Astrocyte of the spinal cord (primary cell): ENCODE measurements at regions not wholly inside any gene's neighbourhood (a gene's known extent, or its start where the extent isn't known, plus 50 kb on each side); places are given as distances from the start of the nearest gene placed in this dataset.
"Not testable (repeated sequence)": the region's sequence is repeated elsewhere in the genome, so short reads cannot be mapped to it uniquely, and the experiment has no call there.

ENCODE experiments used
- DNase-seq: peaks from one replicate; pipeline ENCODE4 v3.0.0; 2011; ENCODE audit warnings: low read depth, low spot score
- H3K4me3 ChIP-seq: 2 replicates; pipeline ENCODE4 v1.5.1; 2011; ENCODE audit warnings: low read depth, mild to moderate bottlenecking, low read length, moderate library complexity
- in situ Hi-C: cut with HindIII; loops from 2 replicates; pipeline ENCODE4 v1.10.0; 2017; ENCODE audit warnings: low sequenced_read_pairs
- TF ChIP-seq, protein P1 (sequence below): IDR thresholded peaks from 2 replicates; pipeline ENCODE4 v1.5.1; 2012; ENCODE audit warnings: low read depth, mild to moderate bottlenecking, low read length, inconsistent platforms

DNA sequence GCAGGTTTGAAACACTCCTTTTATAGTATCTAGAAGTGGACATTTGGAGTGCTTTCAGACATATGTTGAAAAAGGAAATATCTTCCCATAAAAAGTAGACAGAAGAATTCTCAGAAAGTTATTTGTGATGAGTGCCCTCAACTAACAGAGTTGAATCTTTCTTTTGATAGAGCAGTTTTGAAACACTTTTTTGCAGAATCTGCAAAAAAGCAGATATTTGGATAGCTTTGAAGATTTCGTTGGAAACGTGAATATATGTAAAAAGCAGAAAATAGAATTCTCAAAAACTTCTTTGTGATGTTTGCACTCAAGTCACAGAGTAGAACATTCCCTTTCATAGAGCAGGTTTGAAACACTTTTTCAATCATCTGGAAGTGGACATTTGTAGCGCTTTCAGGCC is 676.4 kb upstream of the ZNF337 start:
- DNase-seq, in situ Hi-C loops, H3K4me3 ChIP-seq: not testable (repeated sequence)

GRCh38 chr20:26354511-26354910 is 657.9 kb upstream of the ZNF337 start:
- no peak for DNase-seq
- in situ Hi-C loops: no loop called here
- H3K4me3 ChIP-seq: no peak overlapping the region
- TF ChIP-seq, protein P1, sequence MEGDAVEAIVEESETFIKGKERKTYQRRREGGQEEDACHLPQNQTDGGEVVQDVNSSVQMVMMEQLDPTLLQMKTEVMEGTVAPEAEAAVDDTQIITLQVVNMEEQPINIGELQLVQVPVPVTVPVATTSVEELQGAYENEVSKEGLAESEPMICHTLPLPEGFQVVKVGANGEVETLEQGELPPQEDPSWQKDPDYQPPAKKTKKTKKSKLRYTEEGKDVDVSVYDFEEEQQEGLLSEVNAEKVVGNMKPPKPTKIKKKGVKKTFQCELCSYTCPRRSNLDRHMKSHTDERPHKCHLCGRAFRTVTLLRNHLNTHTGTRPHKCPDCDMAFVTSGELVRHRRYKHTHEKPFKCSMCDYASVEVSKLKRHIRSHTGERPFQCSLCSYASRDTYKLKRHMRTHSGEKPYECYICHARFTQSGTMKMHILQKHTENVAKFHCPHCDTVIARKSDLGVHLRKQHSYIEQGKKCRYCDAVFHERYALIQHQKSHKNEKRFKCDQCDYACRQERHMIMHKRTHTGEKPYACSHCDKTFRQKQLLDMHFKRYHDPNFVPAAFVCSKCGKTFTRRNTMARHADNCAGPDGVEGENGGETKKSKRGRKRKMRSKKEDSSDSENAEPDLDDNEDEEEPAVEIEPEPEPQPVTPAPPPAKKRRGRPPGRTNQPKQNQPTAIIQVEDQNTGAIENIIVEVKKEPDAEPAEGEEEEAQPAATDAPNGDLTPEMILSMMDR: no peak

GRCh38 chr20:26347396-26347795 is 650.7 kb upstream of the ZNF337 start:
- in situ Hi-C loops: no loop called here
- no peak for DNase-seq
- no peak overlapping the region for H3K4me3 ChIP-seq
- TF ChIP-seq, protein P1: no peak

DNA sequence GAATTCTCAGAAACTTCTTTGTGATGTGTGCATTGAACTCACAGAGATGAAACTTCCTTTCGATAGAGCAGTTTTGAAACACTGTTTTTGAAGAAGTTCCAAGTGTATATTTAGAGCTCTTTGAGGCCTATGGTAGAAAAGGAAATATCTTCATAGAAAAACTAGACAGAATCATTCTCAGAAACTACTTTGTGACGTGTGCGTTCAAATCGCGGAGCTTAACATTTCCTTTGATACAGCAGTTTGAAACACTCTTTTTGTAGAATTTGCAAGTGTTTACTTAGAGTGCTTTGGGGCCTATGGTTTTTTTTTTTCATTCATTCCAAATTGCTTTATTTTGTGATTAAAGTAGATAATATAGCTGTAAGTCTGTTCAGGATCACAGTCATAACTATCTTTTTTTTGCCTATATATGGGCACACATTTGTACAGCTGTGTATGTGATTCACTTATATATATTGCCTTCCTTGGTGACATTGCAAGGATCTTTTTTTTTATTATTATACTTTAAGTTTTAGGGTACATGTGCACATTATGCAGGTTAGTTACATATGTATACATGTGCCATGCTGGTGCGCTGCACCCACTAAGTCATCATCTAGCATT is 643.9 kb upstream of the ZNF337 start:
- not testable (repeated sequence) for DNase-seq

DNA sequence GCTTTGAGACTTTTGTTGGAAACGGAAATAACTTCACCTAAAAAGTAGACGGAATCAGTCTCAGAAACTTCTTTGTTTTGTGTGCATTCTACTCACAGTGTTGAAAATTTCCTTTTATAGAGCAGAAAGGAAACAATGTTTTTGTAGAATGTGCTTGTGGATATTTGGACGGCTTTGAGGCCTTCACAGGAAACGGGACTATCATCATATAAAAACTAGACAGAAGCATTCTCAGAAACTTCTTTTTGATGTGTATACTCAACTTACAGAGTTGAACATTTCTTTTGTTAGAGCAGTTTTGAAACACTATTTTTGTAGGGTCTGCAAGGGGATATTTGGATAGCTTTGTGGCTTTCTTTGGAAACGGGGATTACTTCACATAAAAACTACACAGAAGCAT is 627.5 kb upstream of the ZNF337 start:
- TF ChIP-seq, protein P1: no peak
- no peak overlapping the region for H3K4me3 ChIP-seq
- no peak for DNase-seq
- in situ Hi-C loops: no loop called here

More for the DNA sequence above, 643.9 kb upstream of the ZNF337 start:
- in situ Hi-C loops, H3K4me3 ChIP-seq: not testable (repeated sequence)

DNA sequence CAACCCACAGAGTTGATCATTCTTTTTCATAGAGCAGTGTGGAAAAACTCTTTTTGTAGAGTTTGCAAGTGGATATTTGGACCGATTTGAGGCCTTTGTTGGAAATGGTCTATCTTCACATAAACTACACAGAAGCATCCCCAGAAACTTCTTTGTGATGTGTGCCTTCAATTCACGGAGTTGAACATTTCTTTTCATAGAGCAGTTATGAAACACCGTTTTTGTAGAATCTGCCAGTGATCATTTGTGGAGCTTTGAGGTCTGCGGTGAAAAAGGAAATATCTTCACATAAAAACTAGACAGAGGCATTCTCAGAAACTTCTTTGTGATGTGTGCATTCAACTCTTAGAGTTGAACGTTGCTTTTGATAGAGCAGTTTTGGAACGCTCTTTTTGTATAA is 618.4 kb upstream of the ZNF337 start:
- DNase-seq: no peak
- H3K4me3 ChIP-seq: no peak overlapping the region
- TF ChIP-seq, protein P1: no peak
- in situ Hi-C loops: no loop called here

GRCh38 chr20:26309720-26310119 is 613.1 kb upstream of the ZNF337 start:
- in situ Hi-C loops, H3K4me3 ChIP-seq, DNase-seq: not testable (repeated sequence)

GRCh38 chr20:26308961-26309360 is 612.3 kb upstream of the ZNF337 start:
- no peak overlapping the region for H3K4me3 ChIP-seq
- TF ChIP-seq, protein P1: no peak
- in situ Hi-C loops: no loop called here
- DNase-seq: no peak
